HL-60 (cell line): ENCODE measurements at regions not wholly inside any gene's neighbourhood (a gene's known extent, or its start where the extent isn't known, plus 50 kb on each side); places are given as distances from the start of the nearest gene placed in this dataset.
A peak's percentile ranks its signal among the peaks of the same experiment; 100 is the strongest.

Experiments
- DNase-seq, 2 experiments: peaks; one replicate each; pipeline ENCODE4 v3.0.0-alpha.2; 2010 to 2020; ENCODE audit warnings: low read depth in 1 of 2, low spot score in 1 of 2
- H3K27ac ChIP-seq: fragments of 250-450 bp; sonication (Bioruptor Pico); replicated peaks from 2 replicates; pipeline ENCODE4 v1.5.1; 2020; ENCODE audit warnings: mild to moderate bottlenecking, moderate library complexity
- H3K27me3 ChIP-seq: fragments of 250-450 bp; sonication (Bioruptor Pico); 2 replicates; pipeline ENCODE4 v1.5.1; 2021; ENCODE audit warnings: mild to moderate bottlenecking, moderate library complexity; ENCODE audit not compliant: insufficient read depth, poor library complexity, severe bottlenecking
- H3K4me3 ChIP-seq: replicated peaks from 2 replicates; pipeline ENCODE4 v1.5.1; 2011; ENCODE audit warnings: mild to moderate bottlenecking, control low read depth, low read length; ENCODE audit not compliant: insufficient read depth
- CTCF ChIP-seq: IDR thresholded peaks from one replicate; pipeline ENCODE4 v1.5.1; 2011; ENCODE audit warnings: low read length, control low read depth, inconsistent platforms; ENCODE audit not compliant: insufficient read depth
- GABPA ChIP-seq: IDR thresholded peaks from 2 replicates; pipeline ENCODE4 v1.6.1; 2012; ENCODE audit warnings: low read depth
- POLR2AphosphoS5 ChIP-seq: IDR thresholded peaks from 2 replicates; pipeline ENCODE4 v1.6.1; 2012; ENCODE audit warnings: low read depth
- SPI1 ChIP-seq: IDR thresholded peaks from 2 replicates; pipeline ENCODE4 v1.6.1; 2012; ENCODE audit warnings: low read depth, mild to moderate bottlenecking, borderline replicate concordance
- TF ChIP-seq, protein P1 (sequence below): IDR thresholded peaks from 2 replicates; pipeline ENCODE4 v1.6.1; 2012; ENCODE audit warnings: low read depth; ENCODE audit not compliant: insufficient replicate concordance

DNA sequence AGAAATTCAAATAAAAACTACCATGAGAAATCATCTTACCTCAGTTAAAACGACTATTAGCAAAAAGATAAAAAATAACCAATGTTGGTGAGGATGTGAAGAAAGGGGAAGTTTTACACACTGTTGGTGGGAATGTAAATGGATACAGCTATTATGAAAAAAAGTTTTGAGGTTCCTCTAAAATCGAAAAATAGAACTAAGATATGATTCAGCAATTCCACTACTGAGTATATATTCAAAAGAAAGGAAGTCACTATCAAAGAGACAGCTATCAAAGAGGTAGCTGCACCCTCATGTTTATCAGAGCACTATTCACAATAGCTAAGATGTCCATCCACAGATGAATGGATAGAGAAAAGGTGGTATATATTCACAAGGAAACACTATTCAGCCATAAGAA lies 1888.4 kb downstream of the MAT2B start:
- H3K27ac ChIP-seq, result peak overlapping the region; percentile 60
- H3K27me3 ChIP-seq, result no peaks in the 10 kb centered on the region
- DNase-seq, result peak in 1 of 2 experiments; percentile 5
- H3K4me3 ChIP-seq, result no peak overlapping the region
- TF ChIP-seq, protein P1, sequence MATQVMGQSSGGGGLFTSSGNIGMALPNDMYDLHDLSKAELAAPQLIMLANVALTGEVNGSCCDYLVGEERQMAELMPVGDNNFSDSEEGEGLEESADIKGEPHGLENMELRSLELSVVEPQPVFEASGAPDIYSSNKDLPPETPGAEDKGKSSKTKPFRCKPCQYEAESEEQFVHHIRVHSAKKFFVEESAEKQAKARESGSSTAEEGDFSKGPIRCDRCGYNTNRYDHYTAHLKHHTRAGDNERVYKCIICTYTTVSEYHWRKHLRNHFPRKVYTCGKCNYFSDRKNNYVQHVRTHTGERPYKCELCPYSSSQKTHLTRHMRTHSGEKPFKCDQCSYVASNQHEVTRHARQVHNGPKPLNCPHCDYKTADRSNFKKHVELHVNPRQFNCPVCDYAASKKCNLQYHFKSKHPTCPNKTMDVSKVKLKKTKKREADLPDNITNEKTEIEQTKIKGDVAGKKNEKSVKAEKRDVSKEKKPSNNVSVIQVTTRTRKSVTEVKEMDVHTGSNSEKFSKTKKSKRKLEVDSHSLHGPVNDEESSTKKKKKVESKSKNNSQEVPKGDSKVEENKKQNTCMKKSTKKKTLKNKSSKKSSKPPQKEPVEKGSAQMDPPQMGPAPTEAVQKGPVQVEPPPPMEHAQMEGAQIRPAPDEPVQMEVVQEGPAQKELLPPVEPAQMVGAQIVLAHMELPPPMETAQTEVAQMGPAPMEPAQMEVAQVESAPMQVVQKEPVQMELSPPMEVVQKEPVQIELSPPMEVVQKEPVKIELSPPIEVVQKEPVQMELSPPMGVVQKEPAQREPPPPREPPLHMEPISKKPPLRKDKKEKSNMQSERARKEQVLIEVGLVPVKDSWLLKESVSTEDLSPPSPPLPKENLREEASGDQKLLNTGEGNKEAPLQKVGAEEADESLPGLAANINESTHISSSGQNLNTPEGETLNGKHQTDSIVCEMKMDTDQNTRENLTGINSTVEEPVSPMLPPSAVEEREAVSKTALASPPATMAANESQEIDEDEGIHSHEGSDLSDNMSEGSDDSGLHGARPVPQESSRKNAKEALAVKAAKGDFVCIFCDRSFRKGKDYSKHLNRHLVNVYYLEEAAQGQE, result no peak
- TF ChIP-seq SPI1, result peak; percentile 60; the same call in 1 of the 2 replicates

DNA sequence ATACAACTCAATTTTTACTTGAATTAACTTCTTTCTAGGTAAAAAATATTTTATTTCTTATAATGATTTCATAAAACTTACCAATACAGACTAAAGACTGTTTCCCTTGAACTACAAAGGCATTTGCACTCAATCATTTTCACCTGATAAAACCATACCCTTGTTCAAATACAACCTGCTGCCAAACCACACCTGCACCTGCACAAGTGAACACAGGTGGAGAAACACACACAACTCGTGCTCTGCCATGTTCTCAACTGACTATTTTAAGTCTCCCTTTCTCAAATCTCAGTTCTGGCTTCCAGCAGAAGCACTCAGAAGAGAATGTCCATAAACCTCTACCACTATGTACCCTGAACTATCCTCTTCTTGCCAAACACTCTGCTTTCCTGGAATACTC lies 1892.1 kb downstream of the MAT2B start:
- Histone ChIP-seq H3K27ac (no peak overlapping the region), H3K4me3 (no peak overlapping the region), H3K27me3 (no peaks in the 10 kb centered on the region)
- DNase-seq, result no peak
- TF ChIP-seq, protein P1, result no peak
- TF ChIP-seq GABPA (no peak), POLR2AphosphoS5 (no peak), CTCF (no peak), SPI1 (no peak)

GRCh38 chr5:165400086-165400485 lies 1894.7 kb downstream of the MAT2B start:
- DNase-seq, result peak in 1 of 2 experiments; percentile 23
- H3K27ac ChIP-seq, result no peak overlapping the region
- TF ChIP-seq SPI1 (no peak), CTCF (no peak), POLR2AphosphoS5 (no peak), GABPA (no peak)
- TF ChIP-seq, protein P1, result no peak
- H3K4me3 ChIP-seq, result no peak overlapping the region
- H3K27me3 ChIP-seq, result no peaks in the 10 kb centered on the region

- no peak overlapping the region for H3K4me3 ChIP-seq
- TF ChIP-seq CTCF, result no peak
- TF ChIP-seq GABPA, result no peak
- TF ChIP-seq, protein P1, result no peak
- TF ChIP-seq SPI1, result no peak
- no peak for TF ChIP-seq POLR2AphosphoS5
- peak overlapping the region; percentile 45 for H3K27ac ChIP-seq
- DNase-seq, result no peak
- H3K27me3 ChIP-seq, result no peaks in the 10 kb centered on the region
Measured at GRCh38 chr5:165404917-165405316, 1899.5 kb downstream of the MAT2B start.
